Limb (tissue), 2 donors: ENCODE measurements at regions not wholly inside any gene's neighbourhood (a gene's known extent, or its start where the extent isn't known, plus 50 kb on each side); places are given as distances from the start of the nearest gene placed in this dataset.

Experiments
- DNase-seq, 2 donors: peaks; one replicate each; pipeline ENCODE4 v3.0.0-alpha.2; 2016; ENCODE audit errors: extremely low spot score in 2 of 2

- no peak for DNase-seq
These were observed 152.6 kb upstream of the FST start for GRCh38 chr5:53327811-53328334.

GRCh38 chr5:53330491-53330890, 149.9 kb upstream of the FST start:
- DNase-seq = no peak

- no peak for DNase-seq
These were observed 149.0 kb upstream of the FST start for GRCh38 chr5:53331463-53331862.

GRCh38 chr5:53333160-53333559, 147.3 kb upstream of the FST start:
- DNase-seq = no peak

- no peak for DNase-seq
These were observed 145.9 kb upstream of the FST start for GRCh38 chr5:53334431-53334941.

GRCh38 chr5:53335115-53335514, 145.3 kb upstream of the FST start:
- DNase-seq = no peak

- DNase-seq = no peak
These were observed 142.6 kb upstream of the FST start for GRCh38 chr5:53337827-53338226.

GRCh38 chr5:53338971-53339370, 141.5 kb upstream of the FST start:
- DNase-seq = no peak

- DNase-seq = no peak
These were observed 140.4 kb upstream of the FST start for GRCh38 chr5:53339962-53340540.

GRCh38 chr5:53340956-53341750, 139.3 kb upstream of the FST start:
- DNase-seq = no peak

- no peak for DNase-seq
These were observed 138.2 kb upstream of the FST start for GRCh38 chr5:53342236-53342635.

- no peak for DNase-seq
These were observed 137.2 kb upstream of the FST start for GRCh38 chr5:53343187-53343586.

- no peak for DNase-seq
These were observed 130.1 kb upstream of the FST start for GRCh38 chr5:53350368-53350767.

GRCh38 chr5:53350991-53351770, 129.2 kb upstream of the FST start:
- no peak for DNase-seq

- DNase-seq = no peak
These were observed 125.1 kb upstream of the FST start for GRCh38 chr5:53355316-53355715.

- no peak for DNase-seq
These were observed 124.5 kb upstream of the FST start for GRCh38 chr5:53355931-53356330.

- DNase-seq = no peak
These were observed 123.0 kb upstream of the FST start for GRCh38 chr5:53357439-53357838.

- DNase-seq = no peak
These were observed 121.6 kb upstream of the FST start for GRCh38 chr5:53358794-53359193.

GRCh38 chr5:53359916-53360517, 120.4 kb upstream of the FST start:
- peak in 1 of 2 donors; percentile 32 for DNase-seq

- DNase-seq = no peak
These were observed 119.6 kb upstream of the FST start for GRCh38 chr5:53360811-53361210.

- DNase-seq = no peak
These were observed 118.7 kb upstream of the FST start for GRCh38 chr5:53361708-53362107.

- no peak for DNase-seq
These were observed 117.9 kb upstream of the FST start for GRCh38 chr5:53362521-53362941.
